ENCODE measurements at regions not wholly inside any gene's neighbourhood (a gene's known extent, or its start where the extent isn't known, plus 50 kb on each side); places are given as distances from the start of the nearest gene placed in this dataset.

DNA sequence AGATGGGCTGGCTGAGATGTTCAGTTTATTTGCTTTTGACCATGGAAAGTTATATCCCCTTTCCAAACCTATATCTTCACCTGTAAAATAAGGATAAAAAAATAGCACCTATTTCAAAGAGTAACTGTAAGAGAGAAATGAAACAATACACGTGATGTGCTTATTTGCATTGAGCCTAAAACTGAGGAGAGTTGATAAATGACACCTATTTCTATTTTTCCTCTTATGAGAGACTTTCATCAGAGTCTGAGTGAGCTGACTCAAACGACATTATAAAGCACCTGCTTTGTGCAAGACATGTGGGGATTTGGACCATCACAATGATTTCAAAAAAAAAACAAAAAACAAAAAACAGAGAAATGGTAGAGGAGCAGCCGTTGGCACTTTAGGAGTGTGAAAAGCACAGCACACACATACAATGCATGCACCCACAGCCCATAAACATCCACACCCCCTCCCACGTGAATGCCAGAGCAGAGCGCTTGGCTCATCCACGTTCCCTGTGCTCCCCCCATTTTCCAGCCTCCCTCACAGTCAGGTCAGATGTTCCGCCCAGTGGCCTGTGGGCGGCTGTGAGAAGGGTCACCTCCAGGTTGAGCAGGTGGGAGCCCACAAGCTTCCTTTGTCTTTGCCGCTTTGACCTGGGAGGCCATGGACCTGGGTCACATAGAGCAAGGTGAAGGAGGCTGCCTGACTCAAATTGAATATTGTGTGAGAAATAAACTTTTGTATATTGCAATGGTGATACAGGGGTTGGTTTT, 253.2 kb upstream of the ZNF32 start:
- TF ChIP-seq, protein P1, sequence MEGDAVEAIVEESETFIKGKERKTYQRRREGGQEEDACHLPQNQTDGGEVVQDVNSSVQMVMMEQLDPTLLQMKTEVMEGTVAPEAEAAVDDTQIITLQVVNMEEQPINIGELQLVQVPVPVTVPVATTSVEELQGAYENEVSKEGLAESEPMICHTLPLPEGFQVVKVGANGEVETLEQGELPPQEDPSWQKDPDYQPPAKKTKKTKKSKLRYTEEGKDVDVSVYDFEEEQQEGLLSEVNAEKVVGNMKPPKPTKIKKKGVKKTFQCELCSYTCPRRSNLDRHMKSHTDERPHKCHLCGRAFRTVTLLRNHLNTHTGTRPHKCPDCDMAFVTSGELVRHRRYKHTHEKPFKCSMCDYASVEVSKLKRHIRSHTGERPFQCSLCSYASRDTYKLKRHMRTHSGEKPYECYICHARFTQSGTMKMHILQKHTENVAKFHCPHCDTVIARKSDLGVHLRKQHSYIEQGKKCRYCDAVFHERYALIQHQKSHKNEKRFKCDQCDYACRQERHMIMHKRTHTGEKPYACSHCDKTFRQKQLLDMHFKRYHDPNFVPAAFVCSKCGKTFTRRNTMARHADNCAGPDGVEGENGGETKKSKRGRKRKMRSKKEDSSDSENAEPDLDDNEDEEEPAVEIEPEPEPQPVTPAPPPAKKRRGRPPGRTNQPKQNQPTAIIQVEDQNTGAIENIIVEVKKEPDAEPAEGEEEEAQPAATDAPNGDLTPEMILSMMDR (IDR thresholded peaks at IDR 0.05 in 2 of 3, conservative IDR thresholded peaks at IDR 0.05 in 1 of 3; ENCODE audit: borderline replicate concordance in 1 of 3, insufficient read depth in 1 of 3, low read depth in 2 of 3, low read length in 2 of 3) = no peak
- no peak for TF ChIP-seq POLR2A (IDR thresholded peaks at IDR 0.05; ENCODE audit: borderline replicate concordance, extremely low read depth, insufficient read depth, insufficient read length)
- TF ChIP-seq YY1 (IDR thresholded peaks at IDR 0.05; ENCODE audit: extremely low read depth, insufficient replicate concordance, low read depth, low read length) = no peak
- TF ChIP-seq POLR2AphosphoS5 (IDR thresholded peaks at IDR 0.05; ENCODE audit: low read depth, low read length) = no peak
- TF ChIP-seq SIN3A (IDR thresholded peaks at IDR 0.05; ENCODE audit: low read depth) = no peak
- TF ChIP-seq, protein P2, sequence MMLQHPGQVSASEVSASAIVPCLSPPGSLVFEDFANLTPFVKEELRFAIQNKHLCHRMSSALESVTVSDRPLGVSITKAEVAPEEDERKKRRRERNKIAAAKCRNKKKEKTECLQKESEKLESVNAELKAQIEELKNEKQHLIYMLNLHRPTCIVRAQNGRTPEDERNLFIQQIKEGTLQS (IDR thresholded peaks at IDR 0.05) = no peak
- TF ChIP-seq EGR1 (IDR thresholded peaks at IDR 0.05; ENCODE audit: low read depth) = no peak
- TF ChIP-seq EZH2 (IDR thresholded peaks at IDR 0.05) = no peak
- no peak for TF ChIP-seq EZH2phosphoT487 (IDR thresholded peaks at IDR 0.05; ENCODE audit: borderline replicate concordance)
- TF ChIP-seq, protein P3, sequence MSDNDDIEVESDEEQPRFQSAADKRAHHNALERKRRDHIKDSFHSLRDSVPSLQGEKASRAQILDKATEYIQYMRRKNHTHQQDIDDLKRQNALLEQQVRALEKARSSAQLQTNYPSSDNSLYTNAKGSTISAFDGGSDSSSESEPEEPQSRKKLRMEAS (IDR thresholded peaks at IDR 0.05) = no peak
- TF ChIP-seq JUND (IDR thresholded peaks at IDR 0.05) = no peak

Measured in HCT116 (cell line).